ENCODE measurements at regions not wholly inside any gene's neighbourhood (a gene's known extent, or its start where the extent isn't known, plus 50 kb on each side); places are given as distances from the start of the nearest gene placed in this dataset.

GRCh38 chr3:168834558-168834957 lies 738.8 kb upstream of the GOLIM4 start:
- TF ChIP-seq TAF1 (IDR thresholded peaks at IDR 0.05; ENCODE audit: borderline replicate concordance, low read depth, low read length) (no peak), POLR2A (IDR thresholded peaks at IDR 0.05; ENCODE audit: low read depth, low read length) (no peak), POLR2AphosphoS5 (IDR thresholded peaks at IDR 0.05; ENCODE audit: low read depth, low read length) (no peak)
- FAIRE-seq = no peak
- no peak for DNase-seq (ENCODE audit: insufficient read length)

GRCh38 chr3:168828943-168829342 lies 733.2 kb upstream of the GOLIM4 start:
- FAIRE-seq = no peak
- TF ChIP-seq TAF1 (IDR thresholded peaks at IDR 0.05; ENCODE audit: borderline replicate concordance, low read depth, low read length) = no peak
- no peak for TF ChIP-seq POLR2AphosphoS5 (IDR thresholded peaks at IDR 0.05; ENCODE audit: low read depth, low read length)
- no peak for TF ChIP-seq POLR2A (IDR thresholded peaks at IDR 0.05; ENCODE audit: low read depth, low read length)
- no peak for DNase-seq (ENCODE audit: insufficient read length)

DNA sequence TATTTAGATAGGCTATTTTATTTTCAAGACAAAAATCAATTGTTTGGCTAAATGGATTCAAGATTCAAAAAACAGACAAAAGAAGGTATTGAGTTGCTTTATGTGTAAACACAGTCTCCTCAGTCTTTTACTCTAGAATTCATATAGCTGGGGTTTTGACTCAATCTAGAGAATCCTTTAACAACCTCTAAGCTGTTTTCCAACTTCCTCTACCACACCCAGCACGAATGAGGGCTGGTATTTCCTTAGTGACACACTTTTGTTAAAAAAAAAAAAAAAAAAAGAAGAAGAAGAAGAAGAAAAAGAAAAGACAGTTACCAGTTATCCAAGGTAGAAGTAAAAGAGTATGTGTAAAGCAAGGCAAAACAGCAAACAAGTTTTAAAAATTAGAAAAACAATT lies 732.8 kb upstream of the GOLIM4 start:
- TF ChIP-seq POLR2AphosphoS5 (IDR thresholded peaks at IDR 0.05; ENCODE audit: low read depth, low read length) (no peak), TAF1 (IDR thresholded peaks at IDR 0.05; ENCODE audit: borderline replicate concordance, low read depth, low read length) (no peak), POLR2A (IDR thresholded peaks at IDR 0.05; ENCODE audit: low read depth, low read length) (no peak)
- DNase-seq (ENCODE audit: insufficient read length) (no peak), FAIRE-seq (no peak)

DNA sequence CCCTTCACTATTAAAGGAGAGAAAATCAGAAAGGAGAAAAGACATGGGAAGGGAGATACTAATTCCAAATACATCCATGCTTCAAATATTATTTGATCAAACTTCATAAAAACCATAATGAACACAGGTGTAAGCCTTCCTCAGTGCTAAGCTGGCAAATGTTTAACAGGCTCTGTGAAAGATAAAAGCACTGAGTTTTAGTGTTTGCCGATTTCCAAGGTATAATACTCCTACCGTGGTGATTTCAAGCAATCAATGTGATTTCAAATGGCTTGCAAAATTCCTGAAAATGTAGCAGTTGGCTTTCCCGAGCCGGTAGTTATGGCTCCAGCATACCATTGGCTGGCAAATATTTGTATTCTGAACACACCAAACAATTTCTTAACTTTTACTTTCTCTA lies 732.3 kb upstream of the GOLIM4 start:
- TF ChIP-seq TAF1 (IDR thresholded peaks at IDR 0.05; ENCODE audit: borderline replicate concordance, low read depth, low read length) (no peak), POLR2A (IDR thresholded peaks at IDR 0.05; ENCODE audit: low read depth, low read length) (no peak), POLR2AphosphoS5 (IDR thresholded peaks at IDR 0.05; ENCODE audit: low read depth, low read length) (no peak)
- DNase-seq (ENCODE audit: insufficient read length) = no peak
- no peak for FAIRE-seq

- TF ChIP-seq TAF1 (IDR thresholded peaks at IDR 0.05; ENCODE audit: borderline replicate concordance, low read depth, low read length) = no peak
- TF ChIP-seq POLR2AphosphoS5 (IDR thresholded peaks at IDR 0.05; ENCODE audit: low read depth, low read length) = no peak
- no peak for TF ChIP-seq POLR2A (IDR thresholded peaks at IDR 0.05; ENCODE audit: low read depth, low read length)
- no peak for DNase-seq (ENCODE audit: insufficient read length)
- FAIRE-seq = no peak
Measured at GRCh38 chr3:168824107-168824506, 728.4 kb upstream of the GOLIM4 start.

GRCh38 chr3:168823466-168823865 lies 727.7 kb upstream of the GOLIM4 start:
- no peak for DNase-seq (ENCODE audit: insufficient read length)
- no peak for TF ChIP-seq TAF1 (IDR thresholded peaks at IDR 0.05; ENCODE audit: borderline replicate concordance, low read depth, low read length)
- no peak for TF ChIP-seq POLR2A (IDR thresholded peaks at IDR 0.05; ENCODE audit: low read depth, low read length)
- no peak for TF ChIP-seq POLR2AphosphoS5 (IDR thresholded peaks at IDR 0.05; ENCODE audit: low read depth, low read length)
- no peak for FAIRE-seq

- DNase-seq (ENCODE audit: insufficient read length) = no peak
- TF ChIP-seq POLR2AphosphoS5 (IDR thresholded peaks at IDR 0.05; ENCODE audit: low read depth, low read length) = no peak
- TF ChIP-seq POLR2A (IDR thresholded peaks at IDR 0.05; ENCODE audit: low read depth, low read length) = no peak
- TF ChIP-seq TAF1 (IDR thresholded peaks at IDR 0.05; ENCODE audit: borderline replicate concordance, low read depth, low read length) = no peak
- no peak for FAIRE-seq
Measured at GRCh38 chr3:168820810-168821415, 725.2 kb upstream of the GOLIM4 start.

- no peak for FAIRE-seq
- no peak for DNase-seq (ENCODE audit: insufficient read length)
- TF ChIP-seq POLR2AphosphoS5 (IDR thresholded peaks at IDR 0.05; ENCODE audit: low read depth, low read length) (no peak), TAF1 (IDR thresholded peaks at IDR 0.05; ENCODE audit: borderline replicate concordance, low read depth, low read length) (no peak), POLR2A (IDR thresholded peaks at IDR 0.05; ENCODE audit: low read depth, low read length) (no peak)
Measured at GRCh38 chr3:168817177-168817576, 721.5 kb upstream of the GOLIM4 start.

DNA sequence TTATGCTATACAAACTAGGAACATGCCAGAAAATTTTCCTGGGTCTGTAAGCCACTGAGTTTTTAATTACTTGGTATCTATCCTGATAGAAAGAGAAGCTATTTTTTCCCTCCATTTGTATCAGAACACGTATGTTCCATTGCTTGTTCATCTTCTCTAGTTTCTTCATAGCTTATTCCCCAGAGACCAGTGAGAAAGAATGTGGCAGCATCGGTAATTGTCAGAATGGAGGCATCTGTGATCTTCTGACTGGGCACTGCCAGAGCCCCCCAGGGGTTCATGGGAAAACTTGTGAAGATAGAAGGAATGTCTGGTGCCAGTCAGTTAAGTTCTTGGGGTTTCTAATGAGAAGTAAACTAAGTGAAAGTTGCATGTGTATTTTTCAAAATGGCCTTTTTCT lies 720.2 kb upstream of the GOLIM4 start:
- DNase-seq (ENCODE audit: insufficient read length) = no peak
- no peak for FAIRE-seq
- TF ChIP-seq POLR2A (IDR thresholded peaks at IDR 0.05; ENCODE audit: low read depth, low read length) = no peak
- no peak for TF ChIP-seq TAF1 (IDR thresholded peaks at IDR 0.05; ENCODE audit: borderline replicate concordance, low read depth, low read length)
- TF ChIP-seq POLR2AphosphoS5 (IDR thresholded peaks at IDR 0.05; ENCODE audit: low read depth, low read length) = no peak

GRCh38 chr3:168813225-168813802 lies 717.6 kb upstream of the GOLIM4 start:
- no peak for FAIRE-seq
- no peak for TF ChIP-seq POLR2A (IDR thresholded peaks at IDR 0.05; ENCODE audit: low read depth, low read length)
- no peak for DNase-seq (ENCODE audit: insufficient read length)

DNA sequence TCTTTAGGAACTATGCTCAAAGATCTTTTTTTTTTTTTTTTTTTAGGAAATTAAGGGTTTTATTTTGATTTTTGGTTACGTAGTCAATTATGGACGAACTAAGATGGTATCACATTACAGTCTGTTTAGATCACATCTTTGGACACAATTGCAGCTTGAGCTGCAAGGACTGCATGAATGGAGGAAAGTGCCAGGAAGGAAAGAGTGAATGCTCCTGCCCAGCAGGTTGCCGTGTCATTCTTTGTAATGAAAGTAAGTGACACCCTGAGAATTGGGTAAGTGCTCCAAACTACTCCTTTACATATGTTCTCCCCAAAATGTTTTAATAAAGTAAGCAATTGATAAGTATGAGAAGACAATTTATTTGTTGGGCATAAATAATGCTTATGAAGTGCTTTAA lies 716.5 kb upstream of the GOLIM4 start:
- no peak for TF ChIP-seq POLR2A (IDR thresholded peaks at IDR 0.05; ENCODE audit: low read depth, low read length)
- DNase-seq (ENCODE audit: insufficient read length) (no peak), FAIRE-seq (no peak)

DNA sequence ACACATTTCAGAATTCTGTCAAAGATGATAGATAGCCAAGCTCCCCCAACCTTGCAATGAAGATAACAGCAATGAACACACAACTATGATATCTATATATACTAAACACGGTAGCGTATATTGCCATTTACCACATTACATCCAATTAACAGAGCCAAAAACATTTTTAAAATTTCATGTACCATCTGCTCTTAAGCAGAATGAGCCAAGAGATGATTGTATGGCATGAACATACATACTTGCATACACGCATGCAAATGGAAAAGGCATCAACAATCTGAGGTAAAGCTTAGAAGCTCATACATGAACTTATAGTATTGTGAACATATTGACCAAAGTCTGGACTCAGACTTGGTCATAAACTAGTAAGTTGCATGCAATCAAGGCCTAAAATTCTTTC lies 712.9 kb upstream of the GOLIM4 start:
- TF ChIP-seq POLR2AphosphoS5 (IDR thresholded peaks at IDR 0.05; ENCODE audit: low read depth, low read length) (no peak), TAF1 (IDR thresholded peaks at IDR 0.05; ENCODE audit: borderline replicate concordance, low read depth, low read length) (no peak), POLR2A (IDR thresholded peaks at IDR 0.05; ENCODE audit: low read depth, low read length) (no peak)
- FAIRE-seq (no peak), DNase-seq (ENCODE audit: insufficient read length) (no peak)

DNA sequence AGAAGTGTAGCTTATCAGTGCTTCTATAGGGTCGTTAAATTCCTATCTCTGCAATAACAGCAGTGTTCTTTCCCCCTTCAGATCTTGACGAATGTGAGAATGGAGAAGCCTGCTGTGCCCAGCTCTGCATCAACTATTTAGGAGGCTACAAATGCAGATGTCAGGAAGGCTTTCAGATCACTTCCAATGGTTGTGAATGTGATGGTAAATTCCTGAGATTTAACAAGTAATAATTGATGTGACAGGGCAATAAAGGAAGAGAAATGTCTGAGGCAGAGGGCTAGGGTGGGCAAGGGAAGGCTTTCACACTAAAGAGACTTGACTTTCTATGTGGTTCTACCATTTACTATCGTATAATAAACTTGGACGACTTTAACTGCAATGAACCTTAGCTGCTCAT lies 711.7 kb upstream of the GOLIM4 start:
- FAIRE-seq (no peak), DNase-seq (ENCODE audit: insufficient read length) (no peak)
- TF ChIP-seq POLR2A (IDR thresholded peaks at IDR 0.05; ENCODE audit: low read depth, low read length) (no peak), TAF1 (IDR thresholded peaks at IDR 0.05; ENCODE audit: borderline replicate concordance, low read depth, low read length) (no peak), POLR2AphosphoS5 (IDR thresholded peaks at IDR 0.05; ENCODE audit: low read depth, low read length) (no peak)
